Trophoblast cell (in vitro differentiated cells and primary cell): ENCODE measurements at regions not wholly inside any gene's neighbourhood (a gene's known extent, or its start where the extent isn't known, plus 50 kb on each side); places are given as distances from the start of the nearest gene placed in this dataset.

Experiments used
- DNase-seq, 2 donors: peaks; one replicate each; pipeline ENCODE4 v3.0.0-alpha.2; 2016
- H2AFZ ChIP-seq: 2 replicates; pipeline ENCODE4 v1.6.1; 2013; ENCODE audit warnings: low read length, moderate library complexity, mild to moderate bottlenecking; ENCODE audit not compliant: insufficient read depth, poor library complexity
- H2AK5ac ChIP-seq: 2 replicates; pipeline ENCODE4 v1.6.1; 2013; ENCODE audit warnings: mild to moderate bottlenecking, low read length
- H2BK120ac ChIP-seq: 2 replicates; pipeline ENCODE4 v1.6.1; 2013; ENCODE audit warnings: low read length, mild to moderate bottlenecking, moderate library complexity; ENCODE audit not compliant: insufficient read depth, poor library complexity
- H2BK12ac ChIP-seq: 2 replicates; pipeline ENCODE4 v1.6.1; 2013; ENCODE audit warnings: mild to moderate bottlenecking, low read length, moderate library complexity
- H2BK5ac ChIP-seq: 2 replicates; pipeline ENCODE4 v1.6.1; 2013; ENCODE audit warnings: low read length, low read depth, moderate library complexity, mild to moderate bottlenecking; ENCODE audit not compliant: poor library complexity
- H3K14ac ChIP-seq: 2 replicates; pipeline ENCODE4 v1.6.1; 2013; ENCODE audit warnings: mild to moderate bottlenecking, low read length
- H3K18ac ChIP-seq: 2 replicates; pipeline ENCODE4 v1.6.1; 2013; ENCODE audit warnings: mild to moderate bottlenecking, low read length
- H3K23ac ChIP-seq: 2 replicates; pipeline ENCODE4 v1.6.1; 2013; ENCODE audit warnings: low read length
- H3K27ac ChIP-seq: 2 replicates; pipeline ENCODE4 v1.5.1; 2013; ENCODE audit warnings: low read depth, mild to moderate bottlenecking, inconsistent platforms, low read length, moderate library complexity
- H3K27me3 ChIP-seq: 2 replicates; pipeline ENCODE4 v1.6.1; 2013; ENCODE audit warnings: inconsistent platforms, mild to moderate bottlenecking, low read length, moderate library complexity; ENCODE audit not compliant: insufficient read depth
- H3K36me3 ChIP-seq, 2 experiments: 1 replicate in 1 of 2; 2 replicates in 1 of 2; pipeline ENCODE4 v1.6.1; 2013; ENCODE audit warnings: low read length in 2 of 2, mild to moderate bottlenecking in 2 of 2, moderate library complexity in 1 of 2; ENCODE audit not compliant: insufficient read depth in 2 of 2, control insufficient read depth in 1 of 2
- H3K4ac ChIP-seq: 2 replicates; pipeline ENCODE4 v1.6.1; 2013; ENCODE audit warnings: low read depth, mild to moderate bottlenecking, low read length, moderate library complexity
- H3K4me1 ChIP-seq, 2 experiments: 1 replicate in 1 of 2; 2 replicates in 1 of 2; pipeline ENCODE4 v1.6.1; 2013; ENCODE audit warnings: low read length in 2 of 2, mild to moderate bottlenecking in 2 of 2, moderate library complexity in 1 of 2; ENCODE audit not compliant: insufficient read depth in 2 of 2, control insufficient read depth in 1 of 2
- H3K4me2 ChIP-seq: 2 replicates; pipeline ENCODE4 v1.6.1; 2013; ENCODE audit warnings: inconsistent platforms, mild to moderate bottlenecking, low read length, moderate library complexity
- H3K4me3 ChIP-seq: 2 replicates; pipeline ENCODE4 v1.5.1; 2013; ENCODE audit warnings: mild to moderate bottlenecking, low read depth, low read length, inconsistent platforms
- H3K79me1 ChIP-seq: one replicate; pipeline ENCODE4 v1.6.1; 2013; ENCODE audit warnings: low read length
- H3K79me2 ChIP-seq: 2 replicates; pipeline ENCODE4 v1.6.1; 2013; ENCODE audit warnings: low read length, mild to moderate bottlenecking; ENCODE audit not compliant: control insufficient read depth, insufficient read depth, poor library complexity
- H3K9ac ChIP-seq: 2 replicates; pipeline ENCODE4 v1.6.1; 2013; ENCODE audit warnings: mild to moderate bottlenecking, low read length
- H3K9me3 ChIP-seq: 2 replicates; pipeline ENCODE4 v1.6.1; 2013; ENCODE audit warnings: low read depth, mild to moderate bottlenecking, control low read depth, inconsistent platforms, low read length; ENCODE audit not compliant: insufficient read depth
- H4K12ac ChIP-seq: 2 replicates; pipeline ENCODE4 v1.6.1; 2013; ENCODE audit warnings: low read depth, mild to moderate bottlenecking, low read length, moderate library complexity
- H4K8ac ChIP-seq: 2 replicates; pipeline ENCODE4 v1.6.1; 2013; ENCODE audit warnings: low read depth, mild to moderate bottlenecking, low read length, moderate library complexity
- H4K91ac ChIP-seq: one replicate; pipeline ENCODE4 v1.6.1; 2013; ENCODE audit warnings: low read depth, mild to moderate bottlenecking, low read length, moderate library complexity
- WGBS: extraction: QIAGEN DNeasy Blood & Tissue Kit; methylation state at CpG from one replicate; pipeline ENCODE4 v1.1.7; 2013; ENCODE audit warnings: missing lambda C conversion rate; ENCODE audit not compliant: insufficient read length, insufficient coverage; ENCODE audit errors: extremely low coverage; 5-methylcytosine and 5-hydroxymethylcytosine counted together

GRCh38 chr17:72287586-72287985, 166.8 kb downstream of the SOX9 start:
- Histone ChIP-seq H4K12ac (no peak overlapping the region), H2AFZ (no peak overlapping the region), H3K9ac (no peak overlapping the region), H3K27ac (no peak overlapping the region), H3K9me3 (no peaks in the 10 kb centered on the region), H3K4me1 (no peaks in the 10 kb centered on the region), H3K18ac (no peak overlapping the region), H3K4me2 (no peak overlapping the region), H2BK120ac (no peak overlapping the region), H2BK5ac (no peak overlapping the region), H3K79me1 (no peaks in the 10 kb centered on the region), H3K4ac (no peak overlapping the region), H3K27me3 (no peaks in the 10 kb centered on the region), H3K36me3 (no peaks in the 10 kb centered on the region), H2AK5ac (no peak overlapping the region), H4K8ac (no peak overlapping the region), H4K91ac (no peak overlapping the region), H2BK12ac (no peak overlapping the region), H3K14ac (no peak overlapping the region), H3K23ac (no peak overlapping the region), H3K79me2 (no peaks in the 10 kb centered on the region), H3K4me3 (no peak overlapping the region)
- DNase-seq = no peak
- WGBS = no CpG with 5 or more reads among the region's 4 CpGs

- Histone ChIP-seq H2BK120ac (no peak overlapping the region), H4K8ac (no peak overlapping the region), H2BK5ac (no peak overlapping the region), H2BK12ac (no peak overlapping the region), H3K4ac (no peak overlapping the region), H2AK5ac (no peak overlapping the region), H2AFZ (no peak overlapping the region), H3K4me2 (no peak overlapping the region), H4K12ac (no peak overlapping the region), H3K9me3 (no peaks in the 10 kb centered on the region), H3K27ac (no peak overlapping the region), H3K79me1 (no peaks in the 10 kb centered on the region), H3K79me2 (no peaks in the 10 kb centered on the region), H3K14ac (no peak overlapping the region), H3K23ac (no peak overlapping the region), H3K18ac (no peak overlapping the region), H4K91ac (no peak overlapping the region), H3K4me1 (no peaks in the 10 kb centered on the region), H3K4me3 (no peak overlapping the region), H3K9ac (no peak overlapping the region), H3K27me3 (no peaks in the 10 kb centered on the region), H3K36me3 (no peaks in the 10 kb centered on the region)
- DNase-seq = no peak
- WGBS = no CpG with 5 or more reads among the region's 3 CpGs
Observed at GRCh38 chr17:72294487-72294893, 173.7 kb downstream of the SOX9 start.

GRCh38 chr17:72295916-72296315, 175.1 kb downstream of the SOX9 start:
- WGBS = no CpG with 5 or more reads among the region's 4 CpGs
- Histone ChIP-seq H3K9ac (no peak overlapping the region), H3K36me3 (no peaks in the 10 kb centered on the region), H2BK120ac (no peak overlapping the region), H3K23ac (no peak overlapping the region), H3K79me2 (no peaks in the 10 kb centered on the region), H4K12ac (no peak overlapping the region), H3K27ac (no peak overlapping the region), H3K9me3 (no peaks in the 10 kb centered on the region), H3K79me1 (no peaks in the 10 kb centered on the region), H4K8ac (no peak overlapping the region), H2BK12ac (no peak overlapping the region), H3K27me3 (no peaks in the 10 kb centered on the region), H4K91ac (no peak overlapping the region), H2BK5ac (no peak overlapping the region), H2AK5ac (no peak overlapping the region), H3K4me3 (no peak overlapping the region), H2AFZ (no peak overlapping the region), H3K4me1 (no peaks in the 10 kb centered on the region), H3K4me2 (no peak overlapping the region), H3K14ac (no peak overlapping the region), H3K18ac (no peak overlapping the region), H3K4ac (no peak overlapping the region)
- no peak for DNase-seq

GRCh38 chr17:72296456-72296855, 175.6 kb downstream of the SOX9 start:
- no peak overlapping the region for H2BK120ac ChIP-seq
- H3K4me3 ChIP-seq = no peak overlapping the region
- no peak overlapping the region for H3K27ac ChIP-seq
- H3K18ac ChIP-seq = no peak overlapping the region
- H3K4ac ChIP-seq = no peak overlapping the region
- no peak overlapping the region for H4K91ac ChIP-seq
- no peak overlapping the region for H2AFZ ChIP-seq
- no peaks in the 10 kb centered on the region for H3K9me3 ChIP-seq
- no peak overlapping the region for H2BK5ac ChIP-seq
- H3K14ac ChIP-seq = no peak overlapping the region
- H3K36me3 ChIP-seq = no peaks in the 10 kb centered on the region
- H3K23ac ChIP-seq = no peak overlapping the region
- no peak overlapping the region for H3K9ac ChIP-seq
- no peaks in the 10 kb centered on the region for H3K79me1 ChIP-seq
- DNase-seq = no peak
- H4K8ac ChIP-seq = no peak overlapping the region
- no peak overlapping the region for H2BK12ac ChIP-seq
- H4K12ac ChIP-seq = no peak overlapping the region
- H3K27me3 ChIP-seq = no peaks in the 10 kb centered on the region
- H3K4me2 ChIP-seq = no peak overlapping the region
- H3K4me1 ChIP-seq = no peaks in the 10 kb centered on the region
- H3K79me2 ChIP-seq = no peaks in the 10 kb centered on the region
- WGBS = no CpG with 5 or more reads among the region's 1 CpG
- no peak overlapping the region for H2AK5ac ChIP-seq
